ENCODE measurements at regions not wholly inside any gene's neighbourhood (a gene's known extent, or its start where the extent isn't known, plus 50 kb on each side); places are given as distances from the start of the nearest gene placed in this dataset.

- TF ChIP-seq ZFP36 (IDR thresholded peaks at IDR 0.05; ENCODE audit: borderline replicate concordance, partially characterized antibody) (no peak), CTCF (IDR thresholded peaks at IDR 0.05) (no peak), CEBPB (IDR thresholded peaks at IDR 0.05) (no peak), POLR2AphosphoS2 (conservative IDR thresholded peaks at IDR 0.05; ENCODE audit: low read length) (no peak), HOXA7 (CRISPR knock-in tag; IDR thresholded peaks at IDR 0.05) (no peak)
These were observed 1380.6 kb downstream of the CDH8 start for GRCh38 chr16:60655514-60656153.
